Activated CD8-positive, alpha-beta memory T cell treated with anti-CD3 and anti-CD28 coated beads for 48 hours (primary cell): ENCODE measurements at regions not wholly inside any gene's neighbourhood (a gene's known extent, or its start where the extent isn't known, plus 50 kb on each side); places are given as distances from the start of the nearest gene placed in this dataset.
"Not testable (repeated sequence)": the region's sequence is repeated elsewhere in the genome, so short reads cannot be mapped to it uniquely, and the experiment has no call there.

Experiments used
- DNase-seq, 3 experiments: peaks; one replicate each; pipeline ENCODE4 v3.0.0-alpha.2; 2020; ENCODE audit warnings: low read depth in 2 of 3, low spot score in 2 of 3

DNA sequence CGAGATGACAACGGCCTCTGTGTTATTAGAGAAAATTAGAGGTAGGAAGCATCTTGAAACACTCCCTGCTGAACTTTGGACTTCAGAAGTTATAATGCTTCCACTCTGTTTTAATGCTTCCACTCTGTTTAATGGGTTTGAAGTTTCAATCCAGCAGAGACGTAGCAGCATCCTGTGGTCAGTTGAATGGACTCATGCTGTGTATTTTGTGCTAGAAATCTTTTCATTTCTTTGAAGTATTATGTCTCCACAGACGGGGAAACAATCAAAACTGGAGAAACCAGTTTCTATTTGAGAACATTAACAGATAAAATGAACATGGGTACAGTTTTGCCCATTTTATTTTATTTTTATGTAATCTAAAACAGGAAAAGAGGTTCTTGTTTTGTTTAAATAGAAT lies 1736.2 kb downstream of the SLITRK5 start:
- no peak for DNase-seq

DNA sequence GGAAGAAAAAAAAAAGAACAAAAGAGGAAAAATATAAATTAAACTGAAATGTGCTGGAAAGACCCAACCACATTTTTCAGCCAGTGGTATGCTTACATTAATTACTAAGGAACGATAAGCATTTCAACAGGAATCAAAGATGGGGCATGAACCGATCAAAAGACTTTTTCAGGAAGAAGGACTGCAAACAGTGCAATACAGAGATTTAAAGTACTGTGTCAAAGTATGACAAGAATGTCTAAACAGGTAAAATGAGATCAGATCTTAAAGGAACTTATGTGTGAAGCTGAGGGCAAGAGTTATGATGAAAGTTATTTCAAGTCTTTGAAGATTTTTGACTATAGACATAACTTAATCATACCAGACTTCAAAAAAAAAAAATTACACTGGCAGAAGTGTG lies 1761.8 kb downstream of the SLITRK5 start:
- DNase-seq, result no peak

DNA sequence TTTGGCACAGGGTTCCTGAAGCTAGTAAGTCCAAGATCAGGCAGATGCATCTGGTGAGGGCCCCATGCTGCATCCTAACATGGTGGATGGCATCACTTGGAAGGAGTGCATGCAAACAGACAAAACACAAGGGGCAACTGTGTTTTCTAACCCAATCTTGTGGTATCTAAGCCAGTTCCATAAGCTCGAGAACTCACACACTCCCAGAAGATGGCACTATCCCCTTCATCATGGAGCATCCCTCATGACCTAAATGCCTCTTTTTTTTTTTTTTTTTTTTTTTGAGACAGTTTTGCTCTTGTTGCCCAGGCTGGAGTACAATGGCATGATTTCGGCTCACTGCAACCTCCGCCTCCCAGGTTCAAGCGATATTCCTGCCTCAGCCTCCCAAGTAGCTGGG lies 1763.5 kb downstream of the SLITRK5 start:
- not testable (repeated sequence) for DNase-seq

DNA sequence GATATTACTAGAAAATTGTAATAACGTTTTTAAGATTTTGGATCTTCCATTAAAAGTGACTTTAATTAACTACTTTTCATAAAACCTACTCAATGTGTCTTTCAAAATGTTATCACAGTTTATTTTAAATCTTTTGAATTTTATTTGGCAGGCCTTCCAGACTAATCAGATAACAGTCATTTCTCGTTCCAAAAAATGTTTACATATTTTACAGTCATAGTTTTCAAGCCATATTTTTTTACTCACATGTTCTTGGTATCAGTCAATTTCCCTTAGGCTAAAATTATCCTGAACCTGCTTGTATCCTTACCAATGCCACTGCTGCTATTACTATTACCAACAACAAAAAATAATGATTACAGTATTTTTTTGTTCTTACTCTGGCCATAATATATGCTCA lies 1783.5 kb downstream of the SLITRK5 start:
- no peak for DNase-seq

DNA sequence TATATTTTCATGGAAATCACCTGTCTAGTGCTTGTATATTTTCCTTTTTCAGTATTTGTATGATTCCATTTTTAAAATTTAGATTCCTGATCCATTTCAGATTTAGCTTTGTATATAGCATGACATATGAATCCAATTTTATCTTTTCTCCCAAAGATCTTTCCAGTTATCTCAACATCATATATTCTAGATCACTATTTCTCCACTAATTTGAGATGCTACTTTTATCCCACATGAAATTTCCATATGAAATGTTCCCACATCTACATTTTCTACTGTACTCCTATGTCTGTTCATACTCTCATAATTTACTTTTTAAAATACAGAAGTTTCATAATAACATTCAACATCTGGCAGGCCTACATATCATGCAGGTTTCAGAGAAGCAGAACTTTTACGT lies 1784.1 kb downstream of the SLITRK5 start:
- no peak for DNase-seq

DNA sequence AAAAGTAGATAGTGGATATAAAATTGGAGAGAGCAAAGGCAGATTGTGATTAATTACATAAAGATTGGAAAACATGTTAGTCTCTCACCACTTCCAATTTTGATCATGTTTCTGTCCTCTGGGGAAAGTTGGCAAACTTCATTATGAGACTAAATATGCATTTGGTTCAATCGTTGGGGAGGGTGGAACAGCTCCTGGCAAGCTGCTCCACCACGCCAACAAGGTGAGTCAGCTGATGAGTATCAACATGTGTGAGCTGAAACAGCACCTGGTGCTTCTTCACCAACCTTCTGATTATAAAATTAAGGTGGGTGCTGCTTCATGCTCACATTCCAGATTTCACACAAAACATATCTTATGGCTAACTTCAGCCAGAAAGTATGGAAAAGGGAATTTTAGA lies 1784.6 kb downstream of the SLITRK5 start:
- DNase-seq, result no peak

DNA sequence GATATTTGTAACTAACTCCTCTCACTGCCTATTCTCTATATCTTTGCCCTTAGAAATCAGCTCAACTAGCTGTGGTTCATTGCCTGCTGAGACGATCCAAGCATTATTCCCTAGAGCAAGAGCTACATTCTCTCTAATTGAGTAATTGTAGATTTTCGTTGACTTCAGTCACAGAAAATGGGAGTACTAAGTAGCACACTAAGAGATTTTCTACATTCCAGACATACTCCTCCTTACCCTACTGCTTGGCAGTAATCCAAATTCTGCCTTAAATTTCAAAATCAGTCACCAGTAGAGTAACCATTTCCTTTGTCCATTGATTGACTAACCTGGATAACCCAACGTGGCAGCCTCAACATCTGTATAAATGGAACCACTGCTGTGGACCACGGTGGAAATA lies 1786.8 kb downstream of the SLITRK5 start:
- no peak for DNase-seq

DNA sequence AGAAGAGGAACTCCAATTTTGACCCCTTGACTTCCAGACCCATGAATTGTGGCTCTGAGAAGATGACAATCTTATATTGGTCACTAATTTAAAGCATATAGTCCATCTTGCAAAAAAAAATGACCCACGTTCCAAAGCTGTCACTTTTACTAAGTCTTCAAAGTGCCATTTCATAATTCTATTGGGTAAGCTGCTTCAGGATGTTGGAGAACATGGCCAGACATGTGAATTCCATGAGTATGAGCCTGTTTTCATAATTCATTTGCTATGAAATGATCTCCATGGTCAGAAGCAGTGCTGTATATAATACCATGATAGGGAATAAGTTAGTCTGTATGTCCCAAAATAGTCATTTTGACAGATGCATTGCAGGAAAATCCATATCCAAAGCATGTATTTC lies 1787.3 kb downstream of the SLITRK5 start:
- DNase-seq, result no peak

DNA sequence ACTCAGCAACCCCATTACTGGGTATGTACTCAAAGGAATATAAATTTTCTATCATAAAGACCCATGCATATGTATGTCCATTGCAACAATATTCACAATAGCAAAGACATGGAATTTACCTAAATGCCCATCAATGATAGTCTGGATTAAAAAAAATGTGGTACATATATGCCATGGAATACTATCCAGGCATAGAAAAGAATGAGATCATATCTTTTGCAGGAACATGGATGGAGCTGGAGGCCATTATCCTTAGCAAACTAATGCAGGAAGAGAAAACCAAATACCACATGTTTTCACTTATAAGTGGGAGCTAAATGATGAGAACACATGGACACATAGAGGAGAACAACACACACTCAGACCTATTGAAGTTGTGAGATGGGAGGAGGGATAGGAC lies 1789.7 kb downstream of the SLITRK5 start:
- not testable (repeated sequence) for DNase-seq

DNA sequence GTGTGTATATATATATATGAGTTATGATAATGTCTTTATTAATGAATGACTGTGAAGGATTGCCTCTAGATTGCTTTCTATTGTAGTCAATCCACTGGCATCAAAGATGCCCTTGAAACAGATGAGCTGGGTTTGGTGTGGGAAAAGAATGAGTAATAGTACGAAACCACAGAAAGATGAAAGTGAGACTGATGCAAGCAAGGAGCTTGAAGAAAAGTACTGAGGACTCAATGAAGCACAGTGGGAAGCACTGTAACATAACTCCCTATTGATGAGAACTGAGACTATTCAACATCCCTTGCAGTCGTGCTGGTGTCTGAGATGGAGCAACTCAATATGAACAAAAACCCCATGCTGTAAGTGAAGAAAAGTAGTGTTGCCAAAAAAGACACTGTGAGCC lies 1794.2 kb downstream of the SLITRK5 start:
- DNase-seq, result no peak

DNA sequence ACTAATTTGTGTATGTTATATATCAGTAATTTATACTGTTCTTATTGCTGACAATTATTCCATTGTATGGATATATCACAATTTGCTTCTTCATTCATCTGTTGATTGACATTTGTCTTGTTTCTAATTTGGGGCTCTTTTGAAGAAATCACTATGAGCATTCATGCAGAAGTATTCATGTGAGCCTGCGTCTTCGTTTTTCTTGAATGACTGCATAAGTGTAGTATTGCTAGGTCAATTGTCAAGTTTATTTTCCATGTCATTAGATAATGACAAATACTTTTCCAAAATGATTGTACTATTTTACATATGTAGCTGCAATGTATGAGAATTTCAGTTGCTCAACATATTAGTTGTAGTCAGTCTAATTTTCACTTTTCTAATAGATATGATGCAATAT lies 1796.9 kb downstream of the SLITRK5 start:
- no peak for DNase-seq

DNA sequence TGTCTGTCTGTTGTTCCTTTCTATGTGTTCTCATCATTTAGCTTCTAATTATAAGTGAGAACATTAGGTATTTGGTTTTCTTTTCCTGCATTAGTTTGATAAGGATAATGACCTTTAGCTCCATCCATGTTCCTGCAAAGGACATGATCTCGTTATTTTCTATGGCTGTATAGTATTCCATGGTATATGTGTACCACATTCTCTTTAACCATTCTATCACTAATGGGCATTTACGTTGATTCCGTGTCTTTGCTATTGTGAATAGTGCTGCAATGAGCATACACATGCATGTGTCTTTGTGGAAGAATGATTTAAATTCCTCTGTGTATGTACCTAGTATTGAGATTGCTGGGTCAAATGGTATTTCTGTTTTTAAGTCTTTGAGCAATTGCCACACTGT lies 1799.7 kb downstream of the SLITRK5 start:
- DNase-seq, result no peak

DNA sequence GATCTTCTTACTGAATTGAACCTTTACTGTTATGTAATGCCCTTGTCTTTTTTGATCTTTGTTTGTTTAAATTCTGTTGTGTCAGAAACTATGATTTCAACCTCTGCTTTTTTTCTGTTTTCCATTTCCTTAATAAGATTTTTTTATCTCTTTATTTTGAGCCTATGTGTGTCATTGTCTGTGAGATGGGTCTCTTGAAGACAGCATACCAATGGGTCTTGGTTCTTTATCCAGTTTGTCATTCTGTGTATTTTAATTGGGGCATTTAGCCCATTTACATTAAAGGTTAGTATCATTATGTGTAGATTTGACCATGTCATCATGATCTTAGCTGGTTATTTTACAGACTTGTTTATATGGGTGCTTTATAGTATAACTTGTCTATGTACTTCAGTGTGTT lies 1803.3 kb downstream of the SLITRK5 start:
- no peak for DNase-seq

DNA sequence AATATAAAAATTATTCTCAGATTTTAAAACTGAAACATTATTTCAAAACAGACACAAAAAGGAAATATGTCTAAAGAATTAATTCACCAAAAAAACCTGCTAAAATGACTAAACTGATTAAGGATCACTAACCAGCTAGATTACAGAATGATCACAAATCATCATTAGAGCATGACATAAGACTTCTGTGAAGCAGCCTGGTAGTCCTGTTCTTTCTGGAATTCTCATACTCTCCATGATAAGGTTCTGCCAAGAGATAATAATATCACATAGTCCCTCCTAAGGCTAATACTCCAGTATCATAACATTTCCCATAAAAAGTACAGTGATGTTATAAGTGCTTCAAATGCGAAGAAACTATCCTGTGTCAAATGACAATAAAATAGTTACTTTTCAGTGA lies 1814.9 kb downstream of the SLITRK5 start:
- DNase-seq, result no peak

DNA sequence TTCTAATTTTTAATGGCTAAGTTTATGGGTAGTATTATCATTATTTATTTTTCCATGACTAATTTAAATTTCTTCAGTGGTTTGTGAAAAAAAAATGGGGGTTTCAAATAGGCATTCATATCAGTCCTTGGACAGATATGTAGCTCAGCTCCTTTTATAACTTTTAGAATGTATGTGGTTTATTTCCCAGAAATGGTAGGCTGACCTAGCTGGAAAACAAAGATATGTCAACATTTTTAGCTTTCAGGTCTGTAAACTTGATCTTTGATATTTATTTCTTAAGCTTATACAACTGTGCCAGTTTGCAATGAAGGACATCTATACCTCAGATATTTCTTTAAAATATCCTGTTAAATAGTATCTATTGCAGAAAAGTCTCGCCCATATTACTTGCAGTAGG lies 1815.5 kb downstream of the SLITRK5 start:
- DNase-seq, result no peak

DNA sequence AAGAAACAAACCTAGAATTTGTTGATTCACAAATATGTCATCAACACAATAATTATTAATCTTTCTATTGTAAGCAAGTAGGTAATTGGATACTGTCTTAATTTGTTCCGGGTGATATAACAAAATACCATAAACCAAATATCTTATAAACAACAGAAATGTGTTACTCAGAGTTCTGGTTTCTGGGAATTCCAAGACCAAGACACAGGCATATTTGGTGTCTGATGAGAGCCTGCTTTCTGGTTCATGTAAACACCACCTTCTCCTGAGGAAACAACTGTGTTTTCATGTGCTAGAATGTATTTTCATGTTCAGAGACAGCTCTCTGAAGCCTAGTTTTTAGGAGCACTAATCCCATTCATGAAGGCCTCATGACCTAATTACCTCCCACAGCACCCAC lies 1819.5 kb downstream of the SLITRK5 start:
- no peak for DNase-seq

DNA sequence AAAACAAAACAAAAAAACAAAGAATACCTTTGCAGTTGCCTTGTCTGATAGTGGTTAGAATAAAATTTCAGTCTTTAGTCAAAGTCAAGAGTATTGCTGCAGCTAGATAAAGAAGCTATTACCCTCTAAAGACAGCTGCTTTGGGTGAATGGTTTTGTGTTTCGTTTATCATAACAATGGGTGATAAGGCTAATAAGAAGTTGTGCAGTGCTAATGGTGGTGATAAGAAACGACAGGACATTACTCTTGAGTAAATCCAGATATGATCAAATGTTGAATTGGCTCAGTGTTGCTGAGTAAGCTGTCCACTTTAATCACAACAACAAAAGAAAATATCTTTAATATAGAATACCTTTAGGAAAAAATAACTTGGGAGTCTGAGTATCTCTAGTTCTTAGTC lies 1825.3 kb downstream of the SLITRK5 start:
- no peak for DNase-seq

DNA sequence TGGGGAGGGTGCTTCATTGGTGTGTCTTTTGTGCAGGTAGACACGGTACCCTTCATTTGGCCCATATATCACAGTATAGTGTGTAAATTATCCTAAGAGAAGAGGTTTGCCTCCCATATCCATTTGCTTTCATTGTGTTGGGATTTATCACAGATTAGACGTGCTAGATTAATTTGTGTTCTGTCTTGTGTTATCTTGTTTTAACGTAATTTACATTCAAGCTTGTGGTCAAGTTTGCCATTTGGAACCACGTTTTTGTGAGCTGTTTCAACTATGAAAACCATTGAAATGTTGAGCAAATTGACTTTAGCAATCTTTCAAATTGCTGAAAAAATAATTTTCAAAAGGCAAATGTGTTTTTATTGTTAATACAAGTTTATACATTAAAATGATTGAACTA lies 1826.5 kb downstream of the SLITRK5 start:
- DNase-seq, result no peak

DNA sequence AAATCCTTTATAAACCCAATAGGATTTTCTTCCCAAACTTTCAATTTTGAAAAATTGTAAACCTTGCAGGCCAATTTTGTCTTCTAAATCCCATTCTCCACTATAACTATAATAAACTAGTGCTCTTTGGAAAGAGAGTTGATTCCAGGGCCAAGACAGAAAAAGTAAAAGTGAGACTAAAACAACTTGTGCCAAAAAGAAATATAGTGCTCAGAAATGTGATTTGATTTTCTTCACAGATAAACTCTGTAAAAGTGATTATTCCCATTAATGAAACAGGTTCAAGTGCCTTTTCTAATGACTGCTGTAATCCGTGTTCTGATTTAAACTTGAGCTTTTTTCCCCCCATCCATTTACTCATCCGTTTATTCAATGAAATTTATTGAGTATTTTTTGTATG lies 1831.1 kb downstream of the SLITRK5 start:
- DNase-seq, result no peak

DNA sequence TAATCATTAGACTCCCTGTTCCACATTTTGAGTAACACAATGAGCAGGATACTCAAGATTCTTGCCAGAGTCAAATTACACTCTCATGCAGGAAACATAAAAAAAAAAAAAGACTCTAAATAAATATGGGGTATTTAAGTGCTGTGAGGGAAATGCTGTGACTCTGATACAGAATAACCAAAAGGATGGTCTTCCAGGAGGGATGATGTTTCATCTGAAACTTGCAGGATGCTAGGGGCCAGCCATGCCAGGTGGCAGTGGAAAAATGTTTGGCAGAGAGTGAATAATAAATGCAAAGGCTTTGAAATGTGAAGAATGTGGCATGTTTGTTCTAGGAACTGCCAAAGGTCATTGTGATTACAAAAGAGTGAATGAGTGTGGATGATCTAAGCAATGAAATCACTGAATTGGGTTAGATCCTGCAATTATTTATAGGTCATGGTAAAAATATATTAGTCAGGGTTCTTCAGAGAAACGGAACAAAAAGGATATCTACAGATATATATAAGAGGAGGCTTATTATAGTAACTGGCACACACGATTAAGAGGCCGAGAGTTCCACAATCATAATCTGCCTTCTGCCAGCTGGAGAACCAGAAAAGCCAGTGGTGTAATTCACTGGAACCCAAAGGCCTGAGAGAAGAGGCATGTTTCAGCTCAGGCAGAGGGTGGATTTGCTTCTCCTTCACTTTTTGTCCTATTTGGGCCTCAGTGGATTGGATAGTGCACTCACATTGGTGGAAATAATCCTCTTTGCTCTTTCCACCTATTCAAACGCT lies 1832.8 kb upstream of the MIR17HG start:
- no peak for DNase-seq

DNA sequence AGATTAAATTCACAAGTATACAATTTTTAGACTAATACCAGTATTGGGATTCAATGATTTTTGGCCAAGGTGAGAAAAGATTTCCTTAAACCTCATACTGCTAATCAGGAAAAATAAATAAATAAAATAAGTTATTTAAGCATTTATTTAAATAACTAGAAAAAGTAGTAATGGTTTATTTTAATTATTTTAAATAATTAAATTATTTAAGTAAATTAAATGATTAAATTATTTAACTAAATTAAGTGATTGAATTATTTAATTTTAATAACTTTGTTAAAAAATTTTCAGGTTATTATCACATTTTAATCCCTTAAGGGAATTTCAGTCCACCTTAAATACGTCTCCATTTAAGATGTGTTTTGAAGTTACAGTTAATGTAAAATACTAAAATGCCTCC lies 1831.5 kb upstream of the MIR17HG start:
- DNase-seq, result no peak

DNA sequence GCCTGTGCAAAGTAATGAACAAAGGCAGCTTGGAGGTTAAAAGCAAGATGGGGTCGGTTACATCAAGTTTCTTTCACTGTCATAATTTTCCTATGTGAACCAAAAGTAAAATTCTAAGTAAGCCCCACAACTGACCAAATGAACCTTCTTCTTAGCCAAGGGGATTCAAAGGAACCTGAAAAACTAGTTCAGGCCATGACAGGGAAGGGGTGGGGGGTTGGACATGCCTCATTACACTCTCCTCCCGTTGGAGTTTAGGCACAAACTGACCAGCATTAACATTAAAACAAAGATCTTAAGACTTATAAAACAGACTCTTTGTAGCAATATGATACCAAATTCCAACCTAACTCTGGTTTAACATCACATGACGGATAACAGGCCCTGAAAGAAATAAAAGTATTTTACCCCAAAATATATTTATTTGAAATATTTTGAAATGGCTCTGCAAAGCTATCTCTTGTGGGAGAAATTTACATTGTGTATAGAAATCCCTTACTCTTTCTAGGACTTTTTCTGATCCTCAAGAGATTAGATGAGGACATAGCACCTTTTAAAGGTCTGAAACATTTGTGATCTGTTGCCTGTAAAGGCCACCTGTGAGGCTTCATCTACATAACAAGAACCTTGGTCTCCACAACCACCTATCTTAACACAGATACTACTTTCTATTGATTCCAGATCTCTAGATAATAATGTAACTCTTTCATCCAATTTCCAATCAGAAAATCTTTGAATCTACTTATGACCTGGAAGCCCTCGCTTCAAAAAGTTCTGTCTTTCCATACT lies 1829.0 kb upstream of the MIR17HG start:
- DNase-seq, result no peak

DNA sequence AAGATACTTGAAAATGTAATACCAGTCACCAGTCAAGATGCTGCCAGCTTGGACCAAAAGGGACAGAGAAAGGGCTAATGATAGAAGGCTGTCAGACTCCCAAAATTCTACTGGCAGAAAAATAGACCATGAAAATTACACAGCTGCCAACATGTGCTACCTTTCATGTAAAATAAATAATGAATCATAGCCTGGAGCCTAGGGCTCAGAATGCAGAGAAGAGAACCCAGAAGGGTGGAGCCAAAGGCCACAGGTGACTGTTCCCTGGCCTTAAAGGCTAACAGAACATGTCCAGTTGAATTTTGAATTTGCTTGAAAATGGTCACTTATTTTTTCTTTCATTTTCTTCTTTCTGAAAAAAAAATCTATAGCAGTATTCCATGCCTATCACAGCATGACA lies 1827.0 kb upstream of the MIR17HG start:
- no peak for DNase-seq
